H1 (cell line): ENCODE measurements at regions not wholly inside any gene's neighbourhood (a gene's known extent, or its start where the extent isn't known, plus 50 kb on each side); places are given as distances from the start of the nearest gene placed in this dataset.

Source experiments
- BCL11A ChIP-seq, 2 experiments: IDR thresholded peaks; one replicate each; pipeline ENCODE4 v1.6.1; 2011; ENCODE audit warnings: low read depth in 2 of 2, low read length in 2 of 2, mild to moderate bottlenecking in 2 of 2
- NANOG ChIP-seq: IDR thresholded peaks from 2 replicates; pipeline ENCODE4 v1.6.1; 2011; ENCODE audit warnings: low read length, low read depth, mild to moderate bottlenecking, inconsistent platforms; ENCODE audit not compliant: insufficient read depth, poor library complexity, severe bottlenecking
- RAD21 ChIP-seq, 2 experiments: IDR thresholded peaks in 1 of 2; conservative IDR thresholded peaks in 1 of 2; 2 replicates each; pipeline ENCODE4 v1.6.1; 2011; ENCODE audit warnings: low read depth in 2 of 2, low read length in 2 of 2, improper control_type of control experiment in 1 of 2, inconsistent platforms in 1 of 2, mild to moderate bottlenecking in 1 of 2, moderate library complexity in 1 of 2
- RFX5 ChIP-seq: IDR thresholded peaks from 2 replicates; pipeline ENCODE4 v1.6.1; 2011; ENCODE audit warnings: low read depth, low read length, improper control_type of control experiment, borderline replicate concordance

- TF ChIP-seq RAD21 (IDR thresholded peaks at IDR 0.05 in 1 of 2, conservative IDR thresholded peaks at IDR 0.05 in 1 of 2; ENCODE audit: low read depth in 2 of 2, low read length in 2 of 2) (no peak), BCL11A (IDR thresholded peaks at IDR 0.05; ENCODE audit: low read depth in 2 of 2, low read length in 2 of 2) (no peak), RFX5 (no peak), NANOG (no peak)
Observed at GRCh38 chr3:110459021-110459420, 612.6 kb upstream of the NECTIN3 start (continued).
